Endothelial cell of umbilical vein (primary cell): ENCODE measurements at regions not wholly inside any gene's neighbourhood (a gene's known extent, or its start where the extent isn't known, plus 50 kb on each side); places are given as distances from the start of the nearest gene placed in this dataset.

Source experiments
- BruUV-seq: library from RNA; stranded (reverse); fragments of 400-500 nt; replicated peaks from 2 replicates; lab custom pipeline; 2021; lab: Mats Ljungman, UMichigan
- CTCF ChIA-PET: fragments of 300-600, 350-600 bp; sonication (Branson Sonifier 250); formaldehyde crosslinking; loops from one replicate; lab custom pipeline; 2021; ENCODE audit warnings: antibody characterized with exemption, inconsistent platforms; lab: Charles Lee
- POLR2A ChIA-PET: fragments of 300-600, 350-600 bp; sonication (Branson Sonifier 250); formaldehyde crosslinking; loops from one replicate; lab custom pipeline; 2021; ENCODE audit warnings: antibody characterized with exemption, inconsistent platforms; lab: Charles Lee
- DNase-seq: peaks from one replicate; pipeline ENCODE4 v3.0.0-alpha.2; 2011; ENCODE audit warnings: low read depth, low spot score
- FAIRE-seq: peaks from 2 replicates; lab custom pipeline; 2011; peaks lifted over from hg19 to GRCh38; lab: Jason Lieb, UNC
- H2AFZ ChIP-seq: 2 replicates; pipeline ENCODE4 v1.6.0; 2012; ENCODE audit warnings: low read depth, low read length, control low read depth, inconsistent platforms
- H3K27ac ChIP-seq: 2 replicates; pipeline ENCODE4 v1.5.1; 2011; ENCODE audit warnings: low read depth, mild to moderate bottlenecking, control low read depth, low read length, moderate library complexity; ENCODE audit not compliant: insufficient read depth
- H3K27me3 ChIP-seq, 2 experiments: 2 replicates each; pipeline versions ENCODE4 v1.6.0 to v1.6.1; 2011; ENCODE audit warnings: low read length in 2 of 2, mixed read lengths in 1 of 2; ENCODE audit not compliant: control insufficient read depth in 2 of 2, insufficient read depth in 2 of 2
- H3K36me3 ChIP-seq, 2 experiments: 2 replicates in 1 of 2; 3 replicates in 1 of 2; pipeline ENCODE4 v1.5.1; 2011; ENCODE audit warnings: low read length in 2 of 2, mild to moderate bottlenecking in 1 of 2, moderate library complexity in 1 of 2; ENCODE audit not compliant: control insufficient read depth in 2 of 2, insufficient read depth in 2 of 2; ENCODE audit errors: extremely low read depth in 1 of 2
- H3K4me1 ChIP-seq: 3 replicates; pipeline ENCODE4 v1.5.1; 2011; ENCODE audit warnings: mild to moderate bottlenecking, low read length; ENCODE audit not compliant: control insufficient read depth, insufficient read depth; ENCODE audit errors: extremely low read depth
- H3K4me2 ChIP-seq: 2 replicates; pipeline ENCODE4 v1.6.1; 2011; ENCODE audit warnings: low read length, control low read depth, mixed read lengths; ENCODE audit not compliant: insufficient read depth
- H3K4me3 ChIP-seq, 3 experiments: fragments of 200-600 bp in 1 of 3; sonication (generic), shearing (Covaris generic) in 1 of 3; replicated peaks in 1 of 3; 2 replicates each; pipeline ENCODE4 v1.5.1; 2011 to 2016; ENCODE audit warnings: control low read depth in 3 of 3, low read length in 3 of 3, mild to moderate bottlenecking in 2 of 3, inconsistent platforms in 1 of 3, low read depth in 1 of 3, moderate library complexity in 1 of 3; ENCODE audit not compliant: insufficient read depth in 1 of 3
- H3K79me2 ChIP-seq: 2 replicates; pipeline ENCODE4 v1.6.0; 2012; ENCODE audit warnings: low read length, inconsistent platforms; ENCODE audit not compliant: control insufficient read depth, insufficient read depth
- H3K9ac ChIP-seq: replicated peaks from 2 replicates; pipeline ENCODE3; 2011; ENCODE audit warnings: low read length, control low read depth; ENCODE audit not compliant: insufficient read depth; ENCODE audit errors: extremely low read depth
- H3K9me1 ChIP-seq: replicated peaks from 3 replicates; pipeline ENCODE4 v1.6.0; 2011; ENCODE audit warnings: mild to moderate bottlenecking, low read length; ENCODE audit not compliant: control insufficient read depth, insufficient read depth; ENCODE audit errors: extremely low read depth
- H3K9me3 ChIP-seq: replicated peaks from 2 replicates; pipeline ENCODE4 v1.5.1; 2012; ENCODE audit warnings: low read length, inconsistent platforms; ENCODE audit not compliant: control insufficient read depth, insufficient read depth
- H4K20me1 ChIP-seq: replicated peaks from 2 replicates; pipeline ENCODE3; 2011; ENCODE audit warnings: mild to moderate bottlenecking, low read length; ENCODE audit not compliant: control insufficient read depth, insufficient read depth; ENCODE audit errors: extremely low read depth
- EZH2 ChIP-seq: IDR thresholded peaks from 2 replicates; pipeline ENCODE4 v1.6.1; 2012; ENCODE audit warnings: borderline replicate concordance, low read depth, mild to moderate bottlenecking, moderate library complexity, low read length, inconsistent platforms; ENCODE audit not compliant: severe bottlenecking
- FOS ChIP-seq: IDR thresholded peaks from 2 replicates; pipeline ENCODE4 v1.6.1; 2011; ENCODE audit warnings: mild to moderate bottlenecking, low read length, moderate library complexity, borderline replicate concordance; ENCODE audit not compliant: insufficient read depth
- GATA2 ChIP-seq: IDR thresholded peaks from 2 replicates; pipeline ENCODE4 v1.7.0; 2011; ENCODE audit warnings: low read depth, mild to moderate bottlenecking, moderate library complexity, mixed read lengths, low read length; ENCODE audit not compliant: insufficient read length, insufficient read depth
- JUN ChIP-seq: IDR thresholded peaks from 2 replicates; pipeline ENCODE4 v1.6.1; 2011; ENCODE audit warnings: borderline replicate concordance, low read depth; ENCODE audit not compliant: insufficient read length, insufficient read depth
- MYC ChIP-seq: IDR thresholded peaks from one replicate; pipeline ENCODE4 v1.6.1; 2011; ENCODE audit warnings: mild to moderate bottlenecking, low read depth, low read length
- POLR2A ChIP-seq: IDR thresholded peaks from 2 replicates; pipeline ENCODE4 v1.6.1; 2012; ENCODE audit warnings: low read depth, mild to moderate bottlenecking, control low read depth, low read length
- POLR2AphosphoS5 ChIP-seq: IDR thresholded peaks from 2 replicates; pipeline ENCODE4 v1.6.1; 2012; ENCODE audit warnings: low read depth, mild to moderate bottlenecking, control low read depth, low read length, moderate library complexity; ENCODE audit not compliant: insufficient read depth
- dilution Hi-C: fragments of 300-500 bp; cut with MboI; formaldehyde crosslinking; loops from one replicate; pipeline ENCODE4 v1.15.0; 2019; ENCODE audit warnings: low sequenced_read_pairs; ENCODE audit not compliant: extremely low pct_ligation_motif_present
- intact Hi-C: fragments of 100-400 bp; cut with micrococcal nuclease; formaldehyde crosslinking; loops from one replicate; pipeline ENCODE4 v1.10.0; 2022
- TF ChIP-seq, protein P1 (sequence below), 2 donors: IDR thresholded peaks; 1 replicate in 1 of 2; 2 replicates in 1 of 2; pipeline ENCODE4 v1.5.1; 2011; ENCODE audit warnings: low read length in 2 of 2, mild to moderate bottlenecking in 2 of 2, moderate library complexity in 2 of 2, control low read depth in 1 of 2, inconsistent platforms in 1 of 2, low read depth in 1 of 2; ENCODE audit not compliant: insufficient read depth in 1 of 2; ENCODE audit errors: extremely low read depth in 1 of 2
- TF ChIP-seq, protein P2 (sequence below): IDR thresholded peaks from 2 replicates; pipeline ENCODE4 v1.6.1; 2011; ENCODE audit not compliant: insufficient read depth, insufficient read length

DNA sequence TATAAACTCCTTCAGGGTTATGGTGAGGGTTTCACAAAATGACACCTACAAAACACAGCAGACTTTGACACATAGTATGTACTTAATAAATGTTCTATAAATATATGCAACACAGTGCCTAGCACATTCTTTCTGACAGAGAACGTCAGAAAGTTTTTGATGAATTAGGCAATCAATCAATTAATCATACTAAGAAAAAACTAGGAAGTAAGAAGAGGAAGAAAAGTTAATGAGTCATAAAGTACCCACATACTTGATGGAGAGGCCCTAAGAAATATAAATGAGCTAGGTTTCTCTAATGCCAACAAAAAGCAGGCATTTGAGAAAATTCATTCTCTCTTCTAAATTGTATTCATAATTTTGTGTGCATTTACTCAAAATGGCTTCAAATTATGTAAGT, 192.7 kb upstream of the VWC2 start:
- no peak overlapping the region for H3K27ac ChIP-seq
- H3K9me1 ChIP-seq: no peaks in the 10 kb centered on the region
- no peaks in the 10 kb centered on the region for H3K9me3 ChIP-seq
- dilution Hi-C loops (no loop called here), intact Hi-C loops (no loop called here)
- ChIA-PET CTCF (no interaction called here), POLR2A (no interaction called here)
- no peak overlapping the region for H2AFZ ChIP-seq
- no peaks in the 10 kb centered on the region for H3K4me1 ChIP-seq
- FAIRE-seq (no peak), DNase-seq (no peak)
- H3K36me3 ChIP-seq: no peaks in the 10 kb centered on the region
- H3K79me2 ChIP-seq: no peaks in the 10 kb centered on the region
- no TSS peak for BruUV-seq
- no peaks in the 10 kb centered on the region for H3K27me3 ChIP-seq
- H4K20me1 ChIP-seq: no peaks in the 10 kb centered on the region
- no peak overlapping the region for H3K4me3 ChIP-seq
- TF ChIP-seq, protein P1, sequence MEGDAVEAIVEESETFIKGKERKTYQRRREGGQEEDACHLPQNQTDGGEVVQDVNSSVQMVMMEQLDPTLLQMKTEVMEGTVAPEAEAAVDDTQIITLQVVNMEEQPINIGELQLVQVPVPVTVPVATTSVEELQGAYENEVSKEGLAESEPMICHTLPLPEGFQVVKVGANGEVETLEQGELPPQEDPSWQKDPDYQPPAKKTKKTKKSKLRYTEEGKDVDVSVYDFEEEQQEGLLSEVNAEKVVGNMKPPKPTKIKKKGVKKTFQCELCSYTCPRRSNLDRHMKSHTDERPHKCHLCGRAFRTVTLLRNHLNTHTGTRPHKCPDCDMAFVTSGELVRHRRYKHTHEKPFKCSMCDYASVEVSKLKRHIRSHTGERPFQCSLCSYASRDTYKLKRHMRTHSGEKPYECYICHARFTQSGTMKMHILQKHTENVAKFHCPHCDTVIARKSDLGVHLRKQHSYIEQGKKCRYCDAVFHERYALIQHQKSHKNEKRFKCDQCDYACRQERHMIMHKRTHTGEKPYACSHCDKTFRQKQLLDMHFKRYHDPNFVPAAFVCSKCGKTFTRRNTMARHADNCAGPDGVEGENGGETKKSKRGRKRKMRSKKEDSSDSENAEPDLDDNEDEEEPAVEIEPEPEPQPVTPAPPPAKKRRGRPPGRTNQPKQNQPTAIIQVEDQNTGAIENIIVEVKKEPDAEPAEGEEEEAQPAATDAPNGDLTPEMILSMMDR (IDR thresholded peaks at IDR 0.05; ENCODE audit: extremely low read depth in 1 of 2, insufficient read depth in 1 of 2, low read depth in 1 of 2, low read length in 2 of 2): no peak
- TF ChIP-seq MYC (no peak), FOS (no peak), POLR2A (no peak), GATA2 (no peak), POLR2AphosphoS5 (no peak), EZH2 (no peak), JUN (no peak)
- TF ChIP-seq, protein P2, sequence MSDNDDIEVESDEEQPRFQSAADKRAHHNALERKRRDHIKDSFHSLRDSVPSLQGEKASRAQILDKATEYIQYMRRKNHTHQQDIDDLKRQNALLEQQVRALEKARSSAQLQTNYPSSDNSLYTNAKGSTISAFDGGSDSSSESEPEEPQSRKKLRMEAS: no peak
- no peak overlapping the region for H3K9ac ChIP-seq
- no peak overlapping the region for H3K4me2 ChIP-seq
